GM18951 (cell line): ENCODE measurements at regions not wholly inside any gene's neighbourhood (a gene's known extent, or its start where the extent isn't known, plus 50 kb on each side); places are given as distances from the start of the nearest gene placed in this dataset.
"Not testable (repeated sequence)": the region's sequence is repeated elsewhere in the genome, so short reads cannot be mapped to it uniquely, and the experiment has no call there.

Experiments used
- POLR2A ChIP-seq: IDR thresholded peaks from 4 replicates; pipeline ENCODE4 v1.6.1; 2011; ENCODE audit warnings: mild to moderate bottlenecking; ENCODE audit not compliant: insufficient read length, insufficient read depth; ENCODE audit errors: extremely low read depth
- in situ Hi-C: fragments of 300-500 bp; cut with MboI; formaldehyde crosslinking; loops from one replicate; pipeline ENCODE4 v1.12.0; 2022; ENCODE audit warnings: low sequenced_read_pairs, mixed read lengths, inconsistent platforms; ENCODE audit not compliant: unreplicated experiment

GRCh38 chr4:165785337-165785736, 87.7 kb upstream of the TLL1 start:
- in situ Hi-C loops = no loop called here
- no peak for TF ChIP-seq POLR2A

- in situ Hi-C loops = no loop called here
- no peak for TF ChIP-seq POLR2A
These were observed 85.3 kb upstream of the TLL1 start for GRCh38 chr4:165787516-165788274.

GRCh38 chr4:165788686-165789463, 84.2 kb upstream of the TLL1 start:
- in situ Hi-C loops = no loop called here
- no peak for TF ChIP-seq POLR2A

- in situ Hi-C loops = no loop called here
- no peak for TF ChIP-seq POLR2A
These were observed 79.8 kb upstream of the TLL1 start for GRCh38 chr4:165793236-165793635.

- no peak for TF ChIP-seq POLR2A
- in situ Hi-C loops = no loop called here
These were observed 78.2 kb upstream of the TLL1 start for GRCh38 chr4:165794834-165795233.

- TF ChIP-seq POLR2A = no peak
- in situ Hi-C loops = no loop called here
These were observed 73.6 kb upstream of the TLL1 start for GRCh38 chr4:165799384-165799815.

- in situ Hi-C loops = no loop called here
- TF ChIP-seq POLR2A = no peak
These were observed 70.6 kb upstream of the TLL1 start for GRCh38 chr4:165802452-165802851.

GRCh38 chr4:165803005-165803404, 70.0 kb upstream of the TLL1 start:
- in situ Hi-C loops = no loop called here
- no peak for TF ChIP-seq POLR2A

GRCh38 chr4:165805406-165805805, 67.6 kb upstream of the TLL1 start:
- in situ Hi-C loops = no loop called here

GRCh38 chr4:165806613-165807012, 66.4 kb upstream of the TLL1 start:
- no peak for TF ChIP-seq POLR2A
- in situ Hi-C loops = no loop called here

More at GRCh38 chr4:165805406-165805805, 67.6 kb upstream of the TLL1 start:
- TF ChIP-seq POLR2A = no peak

GRCh38 chr4:165810726-165811125, 62.3 kb upstream of the TLL1 start:
- TF ChIP-seq POLR2A = no peak
- in situ Hi-C loops = no loop called here

GRCh38 chr4:165813606-165814005, 59.4 kb upstream of the TLL1 start:
- in situ Hi-C loops = no loop called here
- TF ChIP-seq POLR2A = no peak

- in situ Hi-C loops = no loop called here
- no peak for TF ChIP-seq POLR2A
These were observed 58.6 kb upstream of the TLL1 start for GRCh38 chr4:165814256-165815020.

- in situ Hi-C loops = not testable (repeated sequence)
These were observed 53.9 kb upstream of the TLL1 start for GRCh38 chr4:165819126-165819525.
